ENCODE measurements at regions not wholly inside any gene's neighbourhood (a gene's known extent, or its start where the extent isn't known, plus 50 kb on each side); places are given as distances from the start of the nearest gene placed in this dataset.

- no peak for TF ChIP-seq CTCF (IDR thresholded peaks at IDR 0.05; ENCODE audit: unreplicated experiment)
Observed at GRCh38 chr4:183384516-183384915, 59.9 kb upstream of the CDKN2AIP start.

GRCh38 chr4:183384983-183385382 is 59.5 kb upstream of the CDKN2AIP start:
- TF ChIP-seq CTCF (IDR thresholded peaks at IDR 0.05; ENCODE audit: unreplicated experiment) = no peak
- peaks cover 10% of the 10 kb centered on the region for H3K9me3 Mint-ChIP-seq (ENCODE audit: low read depth)
- no peak overlapping the region for H3K4me3 Mint-ChIP-seq (ENCODE audit: low read depth)
- peaks cover 14% of the 10 kb centered on the region for H3K4me1 Mint-ChIP-seq (ENCODE audit: low read depth)
- peaks cover 3% of the 10 kb centered on the region for H3K27me3 Mint-ChIP-seq
- H3K36me3 Mint-ChIP-seq (ENCODE audit: insufficient read depth) = peaks cover 4% of the 10 kb centered on the region
- no peak overlapping the region for H3K27ac Mint-ChIP-seq
- DNase-seq (ENCODE audit: low spot score, unreplicated experiment) = no peak

More at GRCh38 chr4:183384516-183384915, 59.9 kb upstream of the CDKN2AIP start:
- Mint-ChIP-seq H3K27me3 (peaks cover 3% of the 10 kb centered on the region), H3K4me3 (ENCODE audit: low read depth) (no peak overlapping the region), H3K4me1 (ENCODE audit: low read depth) (peaks cover 14% of the 10 kb centered on the region), H3K27ac (no peak overlapping the region), H3K9me3 (ENCODE audit: low read depth) (peaks cover 10% of the 10 kb centered on the region), H3K36me3 (ENCODE audit: insufficient read depth) (peaks cover 4% of the 10 kb centered on the region)
- DNase-seq (ENCODE audit: low spot score, unreplicated experiment) = no peak

GRCh38 chr4:183388021-183388420 is 56.4 kb upstream of the CDKN2AIP start:
- Mint-ChIP-seq H3K4me1 (ENCODE audit: low read depth) (peaks cover 32% of the 10 kb centered on the region), H3K27ac (no peak overlapping the region), H3K9me3 (ENCODE audit: low read depth) (no peaks in the 10 kb centered on the region), H3K36me3 (ENCODE audit: insufficient read depth) (peaks cover 2% of the 10 kb centered on the region), H3K4me3 (ENCODE audit: low read depth) (peak overlapping the region; percentile 34), H3K27me3 (peaks cover 3% of the 10 kb centered on the region)
- TF ChIP-seq CTCF (IDR thresholded peaks at IDR 0.05; ENCODE audit: unreplicated experiment) = no peak
- DNase-seq (ENCODE audit: low spot score, unreplicated experiment) = no peak

GRCh38 chr4:183388777-183389176 is 55.7 kb upstream of the CDKN2AIP start:
- H3K27ac Mint-ChIP-seq = peak overlapping the region; percentile 59
- no peak for TF ChIP-seq CTCF (IDR thresholded peaks at IDR 0.05; ENCODE audit: unreplicated experiment)
- no peak for DNase-seq (ENCODE audit: low spot score, unreplicated experiment)
- peaks cover 3% of the 10 kb centered on the region for H3K27me3 Mint-ChIP-seq
- H3K4me3 Mint-ChIP-seq (ENCODE audit: low read depth) = no peak overlapping the region
- H3K4me1 Mint-ChIP-seq (ENCODE audit: low read depth) = peaks cover 32% of the 10 kb centered on the region
- H3K36me3 Mint-ChIP-seq (ENCODE audit: insufficient read depth) = peaks cover 2% of the 10 kb centered on the region
- no peaks in the 10 kb centered on the region for H3K9me3 Mint-ChIP-seq (ENCODE audit: low read depth)

GRCh38 chr4:183390374-183390773 is 54.1 kb upstream of the CDKN2AIP start:
- no peak for DNase-seq (ENCODE audit: low spot score, unreplicated experiment)
- H3K4me3 Mint-ChIP-seq (ENCODE audit: low read depth) = no peak overlapping the region

More at GRCh38 chr4:183390374-183390773, 54.1 kb upstream of the CDKN2AIP start:
- Mint-ChIP-seq H3K9me3 (ENCODE audit: low read depth) (no peaks in the 10 kb centered on the region), H3K27ac (no peak overlapping the region), H3K27me3 (peaks cover 8% of the 10 kb centered on the region), H3K36me3 (ENCODE audit: insufficient read depth) (peaks cover under 1% of the 10 kb centered on the region), H3K4me1 (ENCODE audit: low read depth) (peaks cover 40% of the 10 kb centered on the region)
- no peak for TF ChIP-seq CTCF (IDR thresholded peaks at IDR 0.05; ENCODE audit: unreplicated experiment)

All from progenitor cell of endocrine pancreas (in vitro differentiated cells).